Left ventricle myocardium inferior (tissue), 1 donor: ENCODE measurements at regions not wholly inside any gene's neighbourhood (a gene's known extent, or its start where the extent isn't known, plus 50 kb on each side); places are given as distances from the start of the nearest gene placed in this dataset.

Experiments used
- DNase-seq: peaks from one replicate; pipeline ENCODE4 v3.0.0-alpha.2; 2020
- H3K27ac ChIP-seq: fragments of 200-600 bp; replicated peaks from 2 replicates; pipeline ENCODE4 v1.8.0; 2021
- H3K27me3 ChIP-seq: fragments of 200-600 bp; 2 replicates; pipeline ENCODE4 v1.8.0; 2021; ENCODE audit warnings: low read depth
- H3K36me3 ChIP-seq: fragments of 200-600 bp; 2 replicates; pipeline ENCODE4 v1.8.0; 2021
- H3K4me1 ChIP-seq: fragments of 200-600 bp; 2 replicates; pipeline ENCODE4 v1.8.0; 2021
- H3K4me3 ChIP-seq: fragments of 200-600 bp; 2 replicates; pipeline ENCODE4 v1.8.0; 2021; ENCODE audit warnings: mild to moderate bottlenecking, moderate library complexity
- H3K9me3 ChIP-seq: fragments of 200-600 bp; replicated peaks from 2 replicates; pipeline ENCODE4 v1.8.0; 2021
- intact Hi-C: fragments of 100-400 bp; cut with micrococcal nuclease; formaldehyde crosslinking; loops from one replicate; pipeline ENCODE4 v1.11.0; 2022
- TF ChIP-seq, protein P1 (sequence below): fragments of 200-600 bp; IDR thresholded peaks from 2 replicates; pipeline ENCODE4 v1.8.0; 2021; ENCODE audit warnings: antibody characterized with exemption, mild to moderate bottlenecking, borderline replicate concordance
- donor health status: DM: no; HTN: yes; CAD: no; lungs with severe emphysema.

- Histone ChIP-seq H3K4me3 (no peak overlapping the region), H3K27ac (no peak overlapping the region), H3K9me3 (no peaks in the 10 kb centered on the region), H3K36me3 (no peaks in the 10 kb centered on the region), H3K4me1 (no peaks in the 10 kb centered on the region), H3K27me3 (no peaks in the 10 kb centered on the region)
- TF ChIP-seq, protein P1, sequence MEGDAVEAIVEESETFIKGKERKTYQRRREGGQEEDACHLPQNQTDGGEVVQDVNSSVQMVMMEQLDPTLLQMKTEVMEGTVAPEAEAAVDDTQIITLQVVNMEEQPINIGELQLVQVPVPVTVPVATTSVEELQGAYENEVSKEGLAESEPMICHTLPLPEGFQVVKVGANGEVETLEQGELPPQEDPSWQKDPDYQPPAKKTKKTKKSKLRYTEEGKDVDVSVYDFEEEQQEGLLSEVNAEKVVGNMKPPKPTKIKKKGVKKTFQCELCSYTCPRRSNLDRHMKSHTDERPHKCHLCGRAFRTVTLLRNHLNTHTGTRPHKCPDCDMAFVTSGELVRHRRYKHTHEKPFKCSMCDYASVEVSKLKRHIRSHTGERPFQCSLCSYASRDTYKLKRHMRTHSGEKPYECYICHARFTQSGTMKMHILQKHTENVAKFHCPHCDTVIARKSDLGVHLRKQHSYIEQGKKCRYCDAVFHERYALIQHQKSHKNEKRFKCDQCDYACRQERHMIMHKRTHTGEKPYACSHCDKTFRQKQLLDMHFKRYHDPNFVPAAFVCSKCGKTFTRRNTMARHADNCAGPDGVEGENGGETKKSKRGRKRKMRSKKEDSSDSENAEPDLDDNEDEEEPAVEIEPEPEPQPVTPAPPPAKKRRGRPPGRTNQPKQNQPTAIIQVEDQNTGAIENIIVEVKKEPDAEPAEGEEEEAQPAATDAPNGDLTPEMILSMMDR = no peak
- DNase-seq = no peak
- intact Hi-C loops = no loop called here
Observed at GRCh38 chr2:122528061-122528460, 772.6 kb downstream of the TSN start.

GRCh38 chr2:122528958-122529705, 773.7 kb downstream of the TSN start:
- H3K36me3 ChIP-seq = no peaks in the 10 kb centered on the region
- no peak for DNase-seq
- TF ChIP-seq, protein P1 = no peak
- H3K4me1 ChIP-seq = no peaks in the 10 kb centered on the region
- H3K4me3 ChIP-seq = no peak overlapping the region
- intact Hi-C loops = no loop called here
- no peaks in the 10 kb centered on the region for H3K9me3 ChIP-seq
- no peak overlapping the region for H3K27ac ChIP-seq
- H3K27me3 ChIP-seq = no peaks in the 10 kb centered on the region

DNA sequence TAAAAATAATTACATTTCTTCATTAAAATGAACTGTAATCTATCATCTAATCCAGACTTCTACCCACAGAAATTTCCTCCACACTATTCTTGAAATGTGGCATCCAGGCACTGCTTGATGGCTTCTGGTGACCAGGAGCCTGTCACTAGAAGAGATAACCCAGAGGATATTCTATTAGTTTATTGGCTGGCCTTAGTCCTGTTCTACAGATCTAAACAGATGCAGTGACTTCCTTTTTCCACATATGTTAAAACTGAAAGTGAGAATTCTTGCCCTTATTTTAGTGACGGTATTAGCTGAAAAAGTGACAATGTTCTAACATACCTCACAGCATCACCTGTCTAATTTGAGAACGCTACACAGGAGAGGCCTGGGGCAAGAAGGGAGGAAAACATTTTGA, 775.4 kb downstream of the TSN start:
- intact Hi-C loops = no loop called here
- Histone ChIP-seq H3K27me3 (no peaks in the 10 kb centered on the region), H3K4me3 (no peak overlapping the region), H3K9me3 (no peaks in the 10 kb centered on the region), H3K4me1 (no peaks in the 10 kb centered on the region), H3K27ac (no peak overlapping the region), H3K36me3 (no peaks in the 10 kb centered on the region)
- TF ChIP-seq, protein P1 = no peak
- DNase-seq = no peak

DNA sequence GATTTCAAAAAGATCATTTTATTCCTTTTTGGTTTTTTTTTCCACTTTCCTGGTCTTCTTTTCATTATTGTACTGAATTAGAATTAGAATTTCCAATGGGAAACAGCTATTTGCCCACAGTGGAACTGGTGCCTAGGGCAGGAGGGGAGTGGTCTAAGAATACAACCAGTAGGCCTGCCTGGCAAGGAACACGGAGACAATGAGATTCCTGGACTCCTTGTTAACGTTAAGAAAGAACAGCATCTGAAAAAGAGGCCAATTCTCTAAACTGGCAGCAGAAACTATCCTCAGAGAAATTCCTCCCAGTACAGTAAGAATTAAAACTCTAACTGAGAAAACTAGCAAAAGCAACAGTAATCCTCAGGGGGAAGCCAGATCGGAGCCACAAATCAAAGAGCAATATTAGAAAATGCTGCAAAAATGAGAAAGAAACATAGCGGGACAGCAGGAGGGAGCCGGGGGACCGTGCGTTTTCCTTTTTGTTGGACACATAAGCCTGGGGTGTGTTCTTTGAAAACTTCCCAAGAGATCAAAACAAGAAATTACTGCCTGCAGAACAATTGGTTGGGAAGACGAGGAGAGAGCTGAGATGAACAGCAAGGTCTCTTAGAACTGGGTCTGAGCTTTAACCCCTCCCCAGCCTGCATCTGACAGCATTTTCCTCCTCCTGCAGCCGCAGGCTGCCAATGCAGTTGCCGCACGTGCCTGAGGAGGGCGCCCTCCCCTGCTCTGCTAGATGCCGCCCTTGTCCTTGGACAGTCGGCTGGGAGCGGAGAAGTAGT, 776.0 kb downstream of the TSN start:
- TF ChIP-seq, protein P1 = no peak
- intact Hi-C loops = no loop called here
- no peaks in the 10 kb centered on the region for H3K4me1 ChIP-seq
- H3K27me3 ChIP-seq = no peaks in the 10 kb centered on the region
- H3K27ac ChIP-seq = no peak overlapping the region
- no peaks in the 10 kb centered on the region for H3K9me3 ChIP-seq
- no peak for DNase-seq
- no peak overlapping the region for H3K4me3 ChIP-seq
- no peaks in the 10 kb centered on the region for H3K36me3 ChIP-seq

DNA sequence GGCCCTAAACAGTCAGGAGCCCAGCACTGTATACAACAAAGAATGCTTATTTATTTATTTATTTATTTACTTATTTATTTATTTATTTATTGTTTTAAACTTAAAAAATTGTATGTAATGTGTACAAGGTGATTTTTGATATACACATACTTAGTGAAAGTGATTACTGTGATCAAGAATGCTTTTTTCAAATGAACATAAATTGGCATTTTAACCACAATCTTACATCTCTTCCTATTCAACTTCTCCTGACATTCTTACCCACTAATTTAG, 776.6 kb downstream of the TSN start:
- DNase-seq = no peak
- H3K27ac ChIP-seq = no peak overlapping the region
- intact Hi-C loops = no loop called here
- no peak overlapping the region for H3K4me3 ChIP-seq
- TF ChIP-seq, protein P1 = no peak
- H3K27me3 ChIP-seq = no peaks in the 10 kb centered on the region
- no peaks in the 10 kb centered on the region for H3K4me1 ChIP-seq
- no peaks in the 10 kb centered on the region for H3K36me3 ChIP-seq
- H3K9me3 ChIP-seq = no peaks in the 10 kb centered on the region
